OCI-LY3 (cell line): ENCODE measurements at regions not wholly inside any gene's neighbourhood (a gene's known extent, or its start where the extent isn't known, plus 50 kb on each side); places are given as distances from the start of the nearest gene placed in this dataset.

Source experiments
- EZH2phosphoT487 ChIP-seq: fragments of 200-600 bp; shearing (Covaris generic); IDR thresholded peaks from 2 replicates; pipeline ENCODE4 v1.6.1; 2018; ENCODE audit warnings: antibody characterized with exemption, mixed run types, low read depth
- TF ChIP-seq, protein P1 (sequence below): fragments of 200-600, 300-600 bp; sonication (generic); IDR thresholded peaks from 2 replicates; pipeline ENCODE4 v1.5.1; 2014; ENCODE audit warnings: antibody characterized with exemption, low read length, low read depth

DNA sequence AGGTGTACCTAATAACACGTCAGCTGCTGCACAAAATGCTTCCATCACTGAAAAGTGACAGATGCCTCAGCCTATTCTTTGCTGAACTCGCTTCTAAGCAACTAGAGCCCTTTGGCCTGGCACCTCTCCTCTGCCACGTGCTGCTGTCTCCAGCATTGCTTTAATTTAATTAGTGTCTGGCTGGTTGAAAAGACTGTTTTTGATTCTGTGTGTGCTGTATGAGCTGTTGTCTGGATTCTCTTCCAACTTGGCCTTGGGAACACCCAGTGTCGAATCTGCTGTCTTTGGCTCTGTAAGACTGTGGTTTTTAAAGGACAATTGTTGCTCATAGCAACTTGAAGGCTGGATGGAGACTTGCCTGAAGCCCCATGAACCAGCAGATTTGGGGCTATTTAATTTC, 109.5 kb downstream of the PSMG1 start:
- TF ChIP-seq, protein P1, sequence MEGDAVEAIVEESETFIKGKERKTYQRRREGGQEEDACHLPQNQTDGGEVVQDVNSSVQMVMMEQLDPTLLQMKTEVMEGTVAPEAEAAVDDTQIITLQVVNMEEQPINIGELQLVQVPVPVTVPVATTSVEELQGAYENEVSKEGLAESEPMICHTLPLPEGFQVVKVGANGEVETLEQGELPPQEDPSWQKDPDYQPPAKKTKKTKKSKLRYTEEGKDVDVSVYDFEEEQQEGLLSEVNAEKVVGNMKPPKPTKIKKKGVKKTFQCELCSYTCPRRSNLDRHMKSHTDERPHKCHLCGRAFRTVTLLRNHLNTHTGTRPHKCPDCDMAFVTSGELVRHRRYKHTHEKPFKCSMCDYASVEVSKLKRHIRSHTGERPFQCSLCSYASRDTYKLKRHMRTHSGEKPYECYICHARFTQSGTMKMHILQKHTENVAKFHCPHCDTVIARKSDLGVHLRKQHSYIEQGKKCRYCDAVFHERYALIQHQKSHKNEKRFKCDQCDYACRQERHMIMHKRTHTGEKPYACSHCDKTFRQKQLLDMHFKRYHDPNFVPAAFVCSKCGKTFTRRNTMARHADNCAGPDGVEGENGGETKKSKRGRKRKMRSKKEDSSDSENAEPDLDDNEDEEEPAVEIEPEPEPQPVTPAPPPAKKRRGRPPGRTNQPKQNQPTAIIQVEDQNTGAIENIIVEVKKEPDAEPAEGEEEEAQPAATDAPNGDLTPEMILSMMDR, result no peak
- no peak for TF ChIP-seq EZH2phosphoT487
